Retina (tissue), 1 donor: ENCODE measurements at regions not wholly inside any gene's neighbourhood (a gene's known extent, or its start where the extent isn't known, plus 50 kb on each side); places are given as distances from the start of the nearest gene placed in this dataset.

Source experiments
- DNase-seq: peaks from one replicate; pipeline ENCODE4 v3.0.0-alpha.2; 2016

DNA sequence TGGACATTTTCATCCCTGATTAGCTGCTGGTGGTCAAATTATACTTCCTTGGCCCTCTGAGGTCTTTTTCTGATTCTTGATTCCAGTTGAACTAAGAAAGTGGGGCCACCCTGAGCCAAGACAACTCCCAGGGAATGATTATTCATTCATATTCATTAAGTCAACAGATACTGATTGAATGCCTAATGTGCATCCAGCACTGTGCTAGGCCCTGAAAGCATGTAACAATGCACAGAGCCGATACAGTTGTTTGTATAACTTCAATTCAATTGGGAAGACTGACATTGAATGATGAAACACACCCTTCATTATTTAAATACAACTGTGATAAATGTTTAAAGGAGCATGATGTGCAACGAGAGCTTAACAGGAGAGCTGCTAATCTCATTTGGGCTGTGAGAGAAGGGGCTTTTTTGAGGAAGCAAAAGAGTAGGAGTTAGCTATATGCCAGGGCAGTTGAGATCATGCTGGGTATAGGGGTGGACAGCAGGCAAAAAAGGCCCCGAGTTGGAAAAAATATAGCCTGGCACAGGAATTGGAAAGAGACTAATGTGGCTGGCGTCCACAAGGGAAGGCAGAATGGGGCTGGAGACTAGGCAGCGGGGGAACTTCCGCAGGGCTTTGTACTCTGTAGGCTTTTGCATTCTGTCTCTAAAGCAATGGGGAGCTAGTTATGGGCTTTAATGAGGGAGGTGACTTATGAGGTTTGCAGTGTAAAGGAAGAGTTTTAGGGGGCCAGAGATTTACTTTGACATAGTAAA, 57.2 kb upstream of the ACVR1 start:
- DNase-seq: no peak

DNA sequence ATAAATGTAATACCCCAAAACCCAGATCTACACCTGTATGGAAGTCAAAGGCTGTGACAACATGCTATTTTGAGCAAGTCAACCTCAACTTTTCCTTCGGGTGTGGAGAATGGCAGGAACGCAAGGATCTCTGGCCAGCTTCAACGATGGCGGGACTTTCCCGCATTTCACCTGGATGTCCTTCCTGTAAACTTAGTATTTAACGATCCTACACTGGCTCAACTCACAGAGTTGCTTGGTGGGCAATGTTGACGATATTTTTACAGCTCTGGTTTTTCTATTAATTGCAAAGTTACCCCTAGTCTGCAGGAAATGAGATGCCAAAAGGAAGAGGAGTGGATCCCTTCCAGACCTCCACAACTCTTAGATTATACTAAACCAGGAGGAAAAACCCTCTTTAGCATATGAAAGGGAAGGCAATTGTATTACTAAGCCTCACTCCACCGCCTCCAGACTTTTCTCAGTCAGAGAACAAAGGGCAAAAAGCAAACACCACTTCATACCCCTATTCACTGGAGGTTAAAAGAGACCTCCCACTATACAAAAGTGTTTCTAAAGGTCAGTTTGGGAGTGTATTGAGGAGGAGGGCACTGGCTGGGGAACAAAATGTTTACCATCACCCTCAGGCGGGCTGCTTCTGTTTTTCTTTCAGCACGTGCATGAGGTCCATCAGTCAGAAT, 56.5 kb upstream of the ACVR1 start:
- peak; percentile 2 for DNase-seq

- DNase-seq: no peak
Observed at GRCh38 chr2:157931542-157931941, 55.4 kb upstream of the ACVR1 start.

DNA sequence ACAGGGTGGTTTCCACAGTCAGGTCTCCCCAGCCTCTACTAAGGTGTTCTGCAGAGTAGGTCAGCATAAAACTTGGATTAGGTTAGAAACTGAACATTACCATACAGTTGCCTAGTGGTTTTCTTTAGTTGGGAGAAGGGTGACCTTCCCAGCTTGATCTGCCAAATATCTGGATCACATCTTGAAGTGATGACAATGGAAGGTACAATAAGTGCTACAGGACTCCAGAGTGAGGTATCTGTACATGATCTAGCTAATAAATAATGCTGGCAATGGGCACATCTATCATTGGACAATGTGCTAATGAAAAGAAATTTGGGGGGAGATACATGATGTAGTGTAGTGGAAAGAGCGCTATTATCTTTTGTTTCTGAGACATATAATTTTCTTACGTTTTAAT, 54.6 kb upstream of the ACVR1 start:
- DNase-seq: no peak

DNA sequence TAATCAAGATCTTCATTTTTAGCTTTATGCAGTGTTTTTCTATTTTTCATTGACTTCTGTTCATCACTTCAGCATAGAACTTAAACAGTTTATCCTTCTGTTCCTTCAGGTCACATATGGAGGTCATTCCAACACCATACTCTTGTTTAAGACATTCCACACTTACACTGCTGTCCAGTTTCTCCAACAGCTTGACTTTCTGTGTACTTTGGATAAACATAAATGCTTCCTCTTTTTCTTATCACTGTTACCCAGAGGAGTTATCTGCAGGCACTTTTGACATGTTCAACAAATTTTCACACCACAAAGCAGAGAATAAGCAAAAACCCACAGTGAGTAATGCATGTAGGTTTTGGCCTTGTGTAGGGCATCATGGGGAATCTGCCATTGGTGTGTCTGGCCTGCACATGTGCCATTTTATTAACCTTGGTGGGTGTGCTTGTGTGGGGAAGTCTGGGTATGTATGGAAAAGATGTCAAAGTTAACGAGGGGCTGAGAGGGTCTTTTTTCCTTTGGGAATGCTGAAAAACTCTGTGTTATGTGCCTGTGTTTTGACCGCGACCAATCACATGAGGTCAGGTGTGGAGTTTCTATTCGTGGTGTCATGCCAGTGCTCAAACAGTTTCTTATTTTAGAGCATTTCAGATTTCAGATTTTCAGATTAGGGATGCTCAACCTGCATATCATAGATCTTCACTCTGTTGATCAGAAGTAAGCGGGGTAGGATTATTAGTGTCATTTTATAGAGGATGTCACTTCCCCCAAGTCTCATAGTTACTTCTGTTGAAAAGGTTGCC, 53.9 kb upstream of the ACVR1 start:
- no peak for DNase-seq

GRCh38 chr2:157928372-157928771, 52.2 kb upstream of the ACVR1 start:
- no peak for DNase-seq

DNA sequence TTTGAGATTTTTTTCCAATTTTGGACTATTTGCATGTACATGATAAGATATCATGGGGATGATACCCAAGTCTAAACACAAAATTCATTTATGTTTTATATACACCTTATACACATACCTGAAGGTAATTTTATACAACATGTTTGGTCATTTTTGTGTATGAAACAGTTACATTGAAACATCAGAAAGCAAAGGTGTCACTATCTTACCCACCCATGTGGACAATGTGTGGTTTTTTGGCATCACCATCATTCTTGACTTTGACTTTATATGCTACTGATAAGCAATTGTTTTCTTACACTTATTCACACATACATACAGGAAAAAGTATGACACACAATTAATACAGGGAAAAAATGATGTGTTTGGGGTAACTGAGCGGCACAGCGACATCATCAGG, 51.0 kb upstream of the ACVR1 start:
- DNase-seq: no peak
